ENCODE measurements at regions not wholly inside any gene's neighbourhood (a gene's known extent, or its start where the extent isn't known, plus 50 kb on each side); places are given as distances from the start of the nearest gene placed in this dataset.

- intact Hi-C loops (cut with DNase I), result no loop called here
- Histone ChIP-seq H3K4me1 (no peaks in the 10 kb centered on the region), H3K4me3 (no peak overlapping the region), H3K9me3 (no peaks in the 10 kb centered on the region), H3K9ac (ENCODE audit: low read depth in 2 of 2, low read length in 2 of 2) (no peak overlapping the region), H3K27me3 (no peaks in the 10 kb centered on the region), H3K27ac (no peak overlapping the region), H3K36me3 (no peaks in the 10 kb centered on the region)
- no peak for TF ChIP-seq CTCF (IDR thresholded peaks at IDR 0.05)
- no peak for DNase-seq
Measured at GRCh38 chr3:74106925-74107324, 482.2 kb upstream of the PDZRN3 start.

- Histone ChIP-seq H3K4me3 (no peak overlapping the region), H3K36me3 (no peaks in the 10 kb centered on the region), H3K9me3 (no peaks in the 10 kb centered on the region), H3K4me1 (no peaks in the 10 kb centered on the region), H3K9ac (ENCODE audit: low read depth in 2 of 2, low read length in 2 of 2) (no peak overlapping the region), H3K27ac (no peak overlapping the region), H3K27me3 (no peaks in the 10 kb centered on the region)
- intact Hi-C loops (cut with DNase I), result no loop called here
- no peak for TF ChIP-seq CTCF (IDR thresholded peaks at IDR 0.05)
- DNase-seq, result no peak
Measured at GRCh38 chr3:74091204-74091603, 466.5 kb upstream of the PDZRN3 start.

- no peak for TF ChIP-seq CTCF (IDR thresholded peaks at IDR 0.05)
- H3K27ac ChIP-seq, result no peak overlapping the region
- intact Hi-C loops (cut with DNase I), result no loop called here
- no peaks in the 10 kb centered on the region for H3K36me3 ChIP-seq
- DNase-seq, result no peak
- no peaks in the 10 kb centered on the region for H3K4me1 ChIP-seq
- no peak overlapping the region for H3K9ac ChIP-seq (ENCODE audit: low read depth in 2 of 2, low read length in 2 of 2)
- no peaks in the 10 kb centered on the region for H3K27me3 ChIP-seq
- no peak overlapping the region for H3K4me3 ChIP-seq
- H3K9me3 ChIP-seq, result no peaks in the 10 kb centered on the region
Measured at GRCh38 chr3:74089814-74090213, 465.1 kb upstream of the PDZRN3 start.

GRCh38 chr3:74080056-74080461 lies 455.3 kb upstream of the PDZRN3 start:
- H3K9ac ChIP-seq (ENCODE audit: low read depth in 2 of 2, low read length in 2 of 2), result no peak overlapping the region
- H3K4me3 ChIP-seq, result no peak overlapping the region
- TF ChIP-seq CTCF (IDR thresholded peaks at IDR 0.05), result no peak
- H3K27me3 ChIP-seq, result no peaks in the 10 kb centered on the region
- no peak overlapping the region for H3K27ac ChIP-seq
- H3K4me1 ChIP-seq, result no peaks in the 10 kb centered on the region
- intact Hi-C loops (cut with DNase I), result no loop called here
- H3K9me3 ChIP-seq, result no peaks in the 10 kb centered on the region
- DNase-seq, result no peak
- no peaks in the 10 kb centered on the region for H3K36me3 ChIP-seq

- no peak overlapping the region for H3K4me3 ChIP-seq
- intact Hi-C loops (cut with DNase I), result no loop called here
- no peak overlapping the region for H3K27ac ChIP-seq
- H3K27me3 ChIP-seq, result no peaks in the 10 kb centered on the region
- no peaks in the 10 kb centered on the region for H3K9me3 ChIP-seq
- no peaks in the 10 kb centered on the region for H3K4me1 ChIP-seq
- no peak for TF ChIP-seq CTCF (IDR thresholded peaks at IDR 0.05)
- DNase-seq, result no peak
- H3K9ac ChIP-seq (ENCODE audit: low read depth in 2 of 2, low read length in 2 of 2), result no peak overlapping the region
- H3K36me3 ChIP-seq, result no peaks in the 10 kb centered on the region
Measured at GRCh38 chr3:74075241-74075640, 450.5 kb upstream of the PDZRN3 start.

- no peak overlapping the region for H3K27ac ChIP-seq
- H3K36me3 ChIP-seq, result no peaks in the 10 kb centered on the region
- H3K4me1 ChIP-seq, result no peaks in the 10 kb centered on the region
- intact Hi-C loops (cut with DNase I), result no loop called here
- H3K9me3 ChIP-seq, result no peaks in the 10 kb centered on the region
- DNase-seq, result no peak
- H3K9ac ChIP-seq (ENCODE audit: low read depth in 2 of 2, low read length in 2 of 2), result no peak overlapping the region
- no peak overlapping the region for H3K4me3 ChIP-seq
- H3K27me3 ChIP-seq, result no peaks in the 10 kb centered on the region
- TF ChIP-seq CTCF (IDR thresholded peaks at IDR 0.05), result no peak
Measured at GRCh38 chr3:74074700-74075099, 450.0 kb upstream of the PDZRN3 start.
